ENCODE measurements at regions not wholly inside any gene's neighbourhood (a gene's known extent, or its start where the extent isn't known, plus 50 kb on each side); places are given as distances from the start of the nearest gene placed in this dataset. TPM values are rescaled to one million over a fixed set of nuclear protein-coding genes. Genes with fewer than 3 reads are reported as not detected.

Small RNA genes lying in the stretch of these regions (microRNA-seq; reads per million reads assigned to microRNA genes)
- gene MIR3974 = not detected
